ENCODE measurements at regions not wholly inside any gene's neighbourhood (a gene's known extent, or its start where the extent isn't known, plus 50 kb on each side); places are given as distances from the start of the nearest gene placed in this dataset.

GRCh38 chr6:85172705-85173104 is 277.2 kb upstream of the NT5E start:
- TF ChIP-seq CTCF (IDR thresholded peaks at IDR 0.05) = no peak
- TF ChIP-seq POLR2A (IDR thresholded peaks at IDR 0.05) = no peak
